WTC11 (cell line): ENCODE measurements at regions not wholly inside any gene's neighbourhood (a gene's known extent, or its start where the extent isn't known, plus 50 kb on each side); places are given as distances from the start of the nearest gene placed in this dataset.

ENCODE experiments used
- CTCF ChIP-seq: fragments of 200-600 bp; IDR thresholded peaks from 2 replicates; pipeline ENCODE4 v1.8.0; 2022; ENCODE audit warnings: antibody characterized with exemption
- ELF4 ChIP-seq: sonication (generic); formaldehyde crosslinking; IDR thresholded peaks from 2 replicates; pipeline ENCODE4 v1.8.1; 2022; ENCODE audit warnings: low read depth, mild to moderate bottlenecking, moderate library complexity, missing genetic modification reagents
- HMGXB4 ChIP-seq: sonication (generic); formaldehyde crosslinking; IDR thresholded peaks from 2 replicates; pipeline ENCODE4 v1.8.1; 2023; ENCODE audit warnings: mild to moderate bottlenecking, moderate library complexity, missing genetic modification reagents
- NR3C1 ChIP-seq: sonication (generic); formaldehyde crosslinking; conservative IDR thresholded peaks from 2 replicates; pipeline ENCODE4 v1.8.1; 2023; ENCODE audit warnings: low read depth, mild to moderate bottlenecking, missing genetic modification reagents

DNA sequence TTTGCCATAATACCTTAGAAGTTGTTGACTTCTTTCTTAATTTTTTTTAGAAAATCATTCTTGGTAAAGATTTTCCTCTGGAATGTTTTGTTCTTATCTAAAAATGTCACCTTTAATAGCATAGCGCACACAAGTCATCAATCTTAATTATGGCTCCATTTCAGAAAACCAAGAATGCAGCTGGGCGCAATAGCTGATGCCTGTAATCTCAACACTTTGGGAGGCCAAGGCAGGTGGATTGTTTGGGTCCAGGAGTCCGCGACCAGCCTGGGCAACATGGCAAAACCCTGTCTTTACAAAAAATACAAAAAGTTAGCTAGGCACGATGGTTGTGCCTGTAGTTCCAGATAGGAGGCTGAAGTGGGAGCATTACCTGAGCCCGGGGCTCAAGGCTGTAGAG lies 125.6 kb upstream of the EOMES start:
- TF ChIP-seq NR3C1 (CRISPR knock-in tag) (no peak), HMGXB4 (no peak), ELF4 (no peak), CTCF (no peak)
